Ascending aorta (tissue), 2 donors: ENCODE measurements at regions not wholly inside any gene's neighbourhood (a gene's known extent, or its start where the extent isn't known, plus 50 kb on each side); places are given as distances from the start of the nearest gene placed in this dataset.

Experiments used
- DNase-seq, 2 donors: peaks; one replicate each; pipeline ENCODE4 v3.0.0-alpha.2; 2019; ENCODE audit warnings: low spot score in 2 of 2
- H3K27ac ChIP-seq, 2 donors: fragments of 200-600 bp; sonication (generic); one replicate each; pipeline ENCODE4 v1.5.1; 2016 to 2017; ENCODE audit warnings: mild to moderate bottlenecking in 1 of 2
- H3K27me3 ChIP-seq: fragments of 200-600 bp; sonication (generic); one replicate; pipeline ENCODE4 v1.5.1; 2017
- H3K36me3 ChIP-seq, 2 donors: fragments of 200-600 bp; sonication (generic); one replicate each; pipeline ENCODE4 v1.5.1; 2016
- H3K4me1 ChIP-seq, 2 donors: fragments of 200-600 bp; sonication (generic); one replicate each; pipeline ENCODE4 v1.5.1; 2016 to 2017; ENCODE audit warnings: mild to moderate bottlenecking in 1 of 2
- H3K4me3 ChIP-seq, 2 donors: fragments of 200-600 bp; sonication (generic); one replicate each; pipeline ENCODE4 v1.5.1; 2016 to 2017; ENCODE audit warnings: mild to moderate bottlenecking in 1 of 2
- H3K9me3 ChIP-seq, 2 donors: fragments of 200-600 bp; sonication (generic); one replicate each; pipeline ENCODE4 v1.5.1; 2016
- intact Hi-C: fragments of 100-400 bp; cut with DNase I; formaldehyde crosslinking; loops from one replicate; pipeline ENCODE4 v1.15.1; 2023
- TF ChIP-seq, protein P1 (sequence below), 3 experiments: fragments of 200-600 bp in 2 of 3; fragments of 450-650 bp in 1 of 3; sonication (generic) in 2 of 3; IDR thresholded peaks; one replicate each; pipeline ENCODE4 v1.5.1; 2016 to 2019; ENCODE audit warnings: antibody characterized with exemption in 3 of 3, mild to moderate bottlenecking in 1 of 3, moderate library complexity in 1 of 3

DNA sequence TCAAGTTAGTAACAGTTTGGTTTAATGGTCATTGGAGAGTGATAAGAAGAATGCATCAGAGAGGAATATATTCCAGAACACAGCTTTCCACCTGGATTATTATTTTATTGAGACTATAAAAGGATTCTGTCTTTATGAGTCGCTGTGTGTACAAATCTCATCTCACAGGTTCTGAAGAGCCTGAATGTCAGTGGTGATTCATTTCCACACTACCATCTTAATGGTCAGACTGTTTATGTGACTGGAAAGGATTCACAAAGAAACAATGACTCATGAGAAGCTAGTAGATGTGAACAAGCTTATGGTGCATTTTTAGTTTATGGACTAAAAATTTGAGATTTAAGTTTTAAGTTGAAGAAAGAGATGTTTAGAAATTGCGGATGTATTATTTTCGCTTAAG lies 685.4 kb upstream of the NRXN1 start:
- DNase-seq: no peak
- Histone ChIP-seq H3K4me1 (no peaks in the 10 kb centered on the region), H3K27me3 (no peaks in the 10 kb centered on the region), H3K36me3 (no peaks in the 10 kb centered on the region), H3K9me3 (peaks cover 0 to 7% of the 10 kb centered on the region in 2 donors), H3K27ac (no peak overlapping the region), H3K4me3 (no peak overlapping the region)
- TF ChIP-seq, protein P1, sequence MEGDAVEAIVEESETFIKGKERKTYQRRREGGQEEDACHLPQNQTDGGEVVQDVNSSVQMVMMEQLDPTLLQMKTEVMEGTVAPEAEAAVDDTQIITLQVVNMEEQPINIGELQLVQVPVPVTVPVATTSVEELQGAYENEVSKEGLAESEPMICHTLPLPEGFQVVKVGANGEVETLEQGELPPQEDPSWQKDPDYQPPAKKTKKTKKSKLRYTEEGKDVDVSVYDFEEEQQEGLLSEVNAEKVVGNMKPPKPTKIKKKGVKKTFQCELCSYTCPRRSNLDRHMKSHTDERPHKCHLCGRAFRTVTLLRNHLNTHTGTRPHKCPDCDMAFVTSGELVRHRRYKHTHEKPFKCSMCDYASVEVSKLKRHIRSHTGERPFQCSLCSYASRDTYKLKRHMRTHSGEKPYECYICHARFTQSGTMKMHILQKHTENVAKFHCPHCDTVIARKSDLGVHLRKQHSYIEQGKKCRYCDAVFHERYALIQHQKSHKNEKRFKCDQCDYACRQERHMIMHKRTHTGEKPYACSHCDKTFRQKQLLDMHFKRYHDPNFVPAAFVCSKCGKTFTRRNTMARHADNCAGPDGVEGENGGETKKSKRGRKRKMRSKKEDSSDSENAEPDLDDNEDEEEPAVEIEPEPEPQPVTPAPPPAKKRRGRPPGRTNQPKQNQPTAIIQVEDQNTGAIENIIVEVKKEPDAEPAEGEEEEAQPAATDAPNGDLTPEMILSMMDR (IDR thresholded peaks at IDR 0.05): no peak
- intact Hi-C loops: no loop called here

DNA sequence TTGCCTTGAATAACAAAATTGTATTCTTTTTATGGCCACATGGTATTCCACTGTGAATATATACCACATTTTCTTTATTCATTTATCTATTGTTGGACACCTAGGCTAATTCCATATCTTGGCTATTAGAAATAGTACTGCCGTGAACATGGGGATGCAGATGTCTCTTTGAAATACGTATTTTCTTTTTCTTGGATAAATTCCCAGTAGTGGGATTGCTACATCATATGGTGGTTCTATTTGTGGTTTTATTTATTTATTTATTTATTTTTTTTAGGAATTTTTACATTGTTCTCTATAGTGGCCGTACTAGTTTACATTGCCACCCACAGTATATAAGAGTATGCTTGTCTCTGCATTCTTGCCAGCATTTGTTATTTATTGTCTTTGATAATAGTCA lies 679.8 kb upstream of the NRXN1 start:
- intact Hi-C loops: no loop called here
- Histone ChIP-seq H3K36me3 (no peaks in the 10 kb centered on the region), H3K27ac (no peak overlapping the region), H3K9me3 (peaks cover 0 to 7% of the 10 kb centered on the region in 2 donors), H3K27me3 (no peaks in the 10 kb centered on the region), H3K4me3 (no peak overlapping the region), H3K4me1 (no peaks in the 10 kb centered on the region)
- TF ChIP-seq, protein P1 (IDR thresholded peaks at IDR 0.05): no peak
- no peak for DNase-seq

DNA sequence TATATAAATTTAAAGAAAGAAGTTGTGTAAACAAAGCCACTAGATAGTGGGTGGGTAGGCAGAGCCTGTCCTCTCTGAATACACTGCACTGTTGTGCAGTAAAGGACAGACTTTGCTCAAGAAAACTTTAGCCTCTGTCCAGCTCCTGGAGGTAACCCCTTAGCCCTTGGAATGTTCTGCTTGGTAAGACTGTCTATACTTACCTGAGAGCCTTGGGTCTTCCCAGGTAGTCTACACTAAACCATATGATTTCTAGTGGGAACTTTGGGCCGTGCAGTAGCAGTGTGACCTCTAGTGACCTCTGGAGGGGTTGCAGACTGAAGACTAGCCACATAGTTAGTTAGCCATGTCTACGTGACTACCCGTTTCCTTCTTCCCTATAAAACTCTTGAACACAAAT lies 678.3 kb upstream of the NRXN1 start:
- Histone ChIP-seq H3K27ac (no peak overlapping the region), H3K4me3 (no peak overlapping the region), H3K9me3 (peaks cover 0 to 7% of the 10 kb centered on the region in 2 donors), H3K27me3 (no peaks in the 10 kb centered on the region), H3K4me1 (no peaks in the 10 kb centered on the region), H3K36me3 (no peaks in the 10 kb centered on the region)
- intact Hi-C loops: no loop called here
- TF ChIP-seq, protein P1 (IDR thresholded peaks at IDR 0.05): no peak
- no peak for DNase-seq

DNA sequence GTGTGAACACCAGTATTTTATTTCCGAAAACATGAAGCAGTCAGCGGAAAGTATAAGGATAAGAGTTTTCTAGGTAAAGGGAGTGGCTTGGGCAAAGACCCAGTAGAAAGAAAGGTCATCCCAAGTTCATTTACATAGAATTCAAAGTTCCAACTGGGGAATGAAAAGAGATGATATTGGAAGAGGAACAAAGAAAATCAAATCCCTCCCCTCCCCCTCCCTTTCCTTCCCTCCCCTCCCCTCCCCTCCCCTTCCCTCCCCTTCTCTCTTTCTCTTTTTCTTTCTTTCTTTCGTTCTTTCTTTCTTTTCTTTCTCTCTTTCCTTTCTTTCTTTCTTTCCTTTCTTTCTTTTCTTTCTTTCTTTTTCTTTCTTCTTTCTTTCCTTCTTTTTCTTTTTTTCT lies 675.7 kb upstream of the NRXN1 start:
- H3K9me3 ChIP-seq: no peaks in the 10 kb centered on the region
- intact Hi-C loops: no loop called here
- no peak overlapping the region for H3K4me3 ChIP-seq
- TF ChIP-seq, protein P1 (IDR thresholded peaks at IDR 0.05): no peak
- H3K4me1 ChIP-seq: no peaks in the 10 kb centered on the region
- H3K36me3 ChIP-seq: no peaks in the 10 kb centered on the region
- H3K27ac ChIP-seq: no peak overlapping the region
- no peak for DNase-seq
- no peaks in the 10 kb centered on the region for H3K27me3 ChIP-seq

DNA sequence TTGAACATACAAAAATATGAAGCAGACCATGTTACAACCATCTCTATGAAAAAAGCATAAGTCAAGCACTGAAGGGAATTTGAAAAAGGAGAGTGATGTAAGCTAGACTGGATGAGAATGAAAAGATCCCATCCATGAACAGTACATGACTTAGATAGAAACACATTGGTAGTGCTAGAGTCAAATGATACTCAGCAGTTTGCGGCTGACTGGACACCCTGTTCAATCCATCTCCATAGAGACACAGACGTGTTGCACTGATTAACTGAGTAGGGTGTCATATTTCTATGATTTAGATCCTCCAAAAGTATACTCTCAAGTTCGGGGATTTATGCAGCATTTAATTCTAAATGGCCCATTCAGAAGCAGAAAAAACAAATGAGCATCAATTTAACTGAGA lies 674.3 kb upstream of the NRXN1 start:
- H3K4me3 ChIP-seq: no peak overlapping the region
- no peak overlapping the region for H3K27ac ChIP-seq
- no peaks in the 10 kb centered on the region for H3K4me1 ChIP-seq
- DNase-seq: no peak
- TF ChIP-seq, protein P1 (IDR thresholded peaks at IDR 0.05): no peak
- no peaks in the 10 kb centered on the region for H3K9me3 ChIP-seq
- no peaks in the 10 kb centered on the region for H3K36me3 ChIP-seq
- intact Hi-C loops: no loop called here
- no peaks in the 10 kb centered on the region for H3K27me3 ChIP-seq

DNA sequence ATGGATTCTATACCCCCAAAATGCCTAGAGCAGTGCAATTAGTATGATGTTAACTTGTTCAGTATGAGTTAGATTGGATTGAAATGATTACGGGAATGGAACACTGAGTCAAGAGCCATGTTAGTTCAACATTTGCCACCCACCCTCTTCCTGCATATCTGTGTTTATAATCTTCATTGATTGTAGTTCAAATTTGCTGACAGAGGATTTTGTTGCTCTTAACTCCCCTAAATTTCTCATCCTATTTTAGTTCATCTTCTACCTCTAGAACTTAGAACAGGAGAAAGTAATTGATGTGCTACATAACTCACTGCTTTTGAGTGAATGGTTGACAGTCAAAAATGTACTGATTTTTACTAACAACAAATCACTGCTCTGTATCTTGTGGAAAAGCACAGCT lies 673.5 kb upstream of the NRXN1 start:
- Histone ChIP-seq H3K4me1 (no peaks in the 10 kb centered on the region), H3K27ac (no peak overlapping the region), H3K9me3 (no peaks in the 10 kb centered on the region), H3K36me3 (no peaks in the 10 kb centered on the region), H3K27me3 (no peaks in the 10 kb centered on the region), H3K4me3 (no peak overlapping the region)
- TF ChIP-seq, protein P1 (IDR thresholded peaks at IDR 0.05): no peak
- no peak for DNase-seq
- intact Hi-C loops: no loop called here
